HEK293 (cell line): ENCODE measurements at regions not wholly inside any gene's neighbourhood (a gene's known extent, or its start where the extent isn't known, plus 50 kb on each side); places are given as distances from the start of the nearest gene placed in this dataset.

Source experiments
- CTCF ChIA-PET: fragments of 350-600 bp; formaldehyde crosslinking; extraction: SDS; loops from one replicate; lab custom pipeline; 2021; ENCODE audit warnings: antibody characterized with exemption; lab: Yijun Ruan, JAX
- POLR2A ChIA-PET: fragments of 300-600 bp; formaldehyde crosslinking; extraction: SDS; loops from one replicate; lab custom pipeline; 2020; ENCODE audit warnings: antibody characterized with exemption, inconsistent platforms; lab: Yijun Ruan, JAX
- H3K27ac ChIP-seq: fragments of 200-500 bp; sonication (Bioruptor generic); 2 replicates; pipeline ENCODE4 v1.5.1; 2014; ENCODE audit warnings: low read depth, low read length, control low read depth, inconsistent platforms; ENCODE audit errors: extremely low read depth
- H3K36me3 ChIP-seq, 2 experiments: fragments of 200-500 bp in 1 of 2; sonication (Bioruptor generic) in 1 of 2; 1 replicate in 1 of 2; 2 replicates in 1 of 2; pipeline ENCODE4 v1.5.1; 2014 to 2017; ENCODE audit warnings: inconsistent platforms in 2 of 2, low read length in 2 of 2; ENCODE audit not compliant: control insufficient read depth in 2 of 2, insufficient read depth in 1 of 2
- H3K4me1 ChIP-seq: fragments of 200-500 bp; sonication (Bioruptor generic); 2 replicates; pipeline ENCODE4 v1.5.1; 2014; ENCODE audit warnings: mild to moderate bottlenecking, low read length, inconsistent platforms; ENCODE audit not compliant: control insufficient read depth, insufficient read depth
- H3K4me3 ChIP-seq: 2 replicates; pipeline ENCODE4 v1.5.1; 2011; ENCODE audit warnings: low read depth, mild to moderate bottlenecking, control low read depth, low read length, moderate library complexity
- H3K9me3 ChIP-seq: fragments of 200-500 bp; sonication (Bioruptor generic); 2 replicates; pipeline ENCODE4 v1.5.1; 2014; ENCODE audit warnings: low read depth, low read length, inconsistent platforms; ENCODE audit not compliant: control insufficient read depth, insufficient read depth
- ZBTB1 ChIP-seq: fragments of 450-650 bp; formaldehyde crosslinking; IDR thresholded peaks from 2 replicates; pipeline ENCODE4 v1.5.1; 2016; ENCODE audit warnings: missing biosample characterization, missing genetic modification characterization
- ZEB2 ChIP-seq: fragments of 450-650 bp; formaldehyde crosslinking; IDR thresholded peaks from 2 replicates; pipeline ENCODE4 v1.5.1; 2016; ENCODE audit warnings: missing biosample characterization, missing genetic modification characterization
- ZNF114 ChIP-seq: fragments of 450-650 bp; formaldehyde crosslinking; IDR thresholded peaks from 2 replicates; pipeline ENCODE4 v1.5.0; 2017; ENCODE audit warnings: missing biosample characterization, missing genetic modification characterization
- ZNF121 ChIP-seq: fragments of 450-650 bp; formaldehyde crosslinking; IDR thresholded peaks from 2 replicates; pipeline ENCODE4 v1.5.1; 2016; ENCODE audit warnings: missing biosample characterization, missing genetic modification characterization
- ZNF140 ChIP-seq: fragments of 450-650 bp; formaldehyde crosslinking; IDR thresholded peaks from 2 replicates; pipeline ENCODE4 v1.5.1; 2016; ENCODE audit warnings: missing biosample characterization, missing genetic modification characterization
- ZNF211 ChIP-seq: fragments of 450-650 bp; formaldehyde crosslinking; IDR thresholded peaks from 2 replicates; pipeline ENCODE4 v1.5.1; 2016; ENCODE audit warnings: low read depth, missing biosample characterization, missing genetic modification characterization
- ZNF223 ChIP-seq: fragments of 450-650 bp; formaldehyde crosslinking; IDR thresholded peaks from 2 replicates; pipeline ENCODE4 v1.5.1; 2016; ENCODE audit warnings: missing biosample characterization, missing genetic modification characterization
- ZNF292 ChIP-seq: fragments of 450-650 bp; formaldehyde crosslinking; IDR thresholded peaks from 2 replicates; pipeline ENCODE4 v1.5.1; 2016; ENCODE audit warnings: low read depth, missing biosample characterization, missing genetic modification characterization, borderline replicate concordance
- ZNF394 ChIP-seq: fragments of 450-650 bp; formaldehyde crosslinking; IDR thresholded peaks from 2 replicates; pipeline ENCODE4 v1.5.1; 2016; ENCODE audit warnings: missing biosample characterization, missing genetic modification characterization, mild to moderate bottlenecking, moderate library complexity, borderline replicate concordance
- ZNF423 ChIP-seq: fragments of 450-650 bp; formaldehyde crosslinking; IDR thresholded peaks from 2 replicates; pipeline ENCODE4 v1.5.1; 2016; ENCODE audit warnings: missing biosample characterization, missing genetic modification characterization
- ZNF529 ChIP-seq: fragments of 450-650 bp; formaldehyde crosslinking; IDR thresholded peaks from 2 replicates; pipeline ENCODE4 v1.5.1; 2017; ENCODE audit warnings: missing genetic modification characterization, missing biosample characterization; ENCODE audit not compliant: insufficient replicate concordance
- ZNF621 ChIP-seq: fragments of 450-650 bp; formaldehyde crosslinking; IDR thresholded peaks from 2 replicates; pipeline ENCODE4 v1.5.1; 2017; ENCODE audit warnings: missing biosample characterization, missing genetic modification characterization
- ZNF664 ChIP-seq: fragments of 450-650 bp; formaldehyde crosslinking; IDR thresholded peaks from 2 replicates; pipeline ENCODE4 v1.5.1; 2016; ENCODE audit warnings: missing biosample characterization, missing genetic modification characterization
- ZNF707 ChIP-seq: fragments of 450-650 bp; formaldehyde crosslinking; IDR thresholded peaks from 2 replicates; pipeline ENCODE4 v1.5.1; 2016; ENCODE audit warnings: missing biosample characterization, missing genetic modification characterization
- ZNF777 ChIP-seq: fragments of 450-650 bp; formaldehyde crosslinking; IDR thresholded peaks from 2 replicates; pipeline ENCODE4 v1.5.1; 2017; ENCODE audit warnings: missing biosample characterization, missing genetic modification characterization, borderline replicate concordance
- TF ChIP-seq, protein P1 (sequence below): fragments of 450-650 bp; formaldehyde crosslinking; IDR thresholded peaks from 2 replicates; pipeline ENCODE4 v1.5.1; 2016; ENCODE audit warnings: missing biosample characterization, missing genetic modification characterization
- TF ChIP-seq, protein P2 (sequence below): fragments of 450-650 bp; formaldehyde crosslinking; IDR thresholded peaks from 2 replicates; pipeline ENCODE4 v1.5.1; 2017; ENCODE audit warnings: missing biosample characterization, missing genetic modification characterization
- TF ChIP-seq, protein P3 (sequence below): fragments of 450-650 bp; formaldehyde crosslinking; conservative IDR thresholded peaks from 2 replicates; pipeline ENCODE4 v1.5.1; 2016; ENCODE audit warnings: low read depth, missing biosample characterization, missing genetic modification characterization
- TF ChIP-seq, protein P4 (sequence below): fragments of 450-650 bp; formaldehyde crosslinking; IDR thresholded peaks from 2 replicates; pipeline ENCODE4 v1.5.1; 2016; ENCODE audit warnings: missing biosample characterization, missing genetic modification characterization, borderline replicate concordance
- TF ChIP-seq, protein P5 (sequence below): fragments of 450-650 bp; formaldehyde crosslinking; IDR thresholded peaks from 2 replicates; pipeline ENCODE4 v1.5.1; 2016; ENCODE audit warnings: missing biosample characterization, missing genetic modification characterization

DNA sequence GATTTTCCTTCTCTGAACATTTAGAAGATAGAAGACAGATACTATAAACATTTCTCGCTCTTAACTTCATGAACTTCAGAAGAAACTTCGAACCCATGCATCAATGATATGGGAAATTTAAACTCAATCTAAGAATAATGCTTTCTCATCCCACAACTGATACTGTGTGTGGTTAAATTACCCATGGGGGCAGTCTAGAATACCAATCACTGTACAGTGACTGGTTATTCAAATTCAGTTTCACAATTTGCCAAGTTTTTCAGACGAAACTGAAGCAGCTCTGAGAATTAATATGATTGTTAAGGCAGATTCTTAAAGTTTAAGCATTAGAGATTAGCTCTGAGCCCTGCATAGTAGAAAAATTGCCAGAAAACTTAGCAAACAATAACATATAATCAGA lies 431.0 kb downstream of the SH3GL2 start (continued):
- TF ChIP-seq, protein P1, sequence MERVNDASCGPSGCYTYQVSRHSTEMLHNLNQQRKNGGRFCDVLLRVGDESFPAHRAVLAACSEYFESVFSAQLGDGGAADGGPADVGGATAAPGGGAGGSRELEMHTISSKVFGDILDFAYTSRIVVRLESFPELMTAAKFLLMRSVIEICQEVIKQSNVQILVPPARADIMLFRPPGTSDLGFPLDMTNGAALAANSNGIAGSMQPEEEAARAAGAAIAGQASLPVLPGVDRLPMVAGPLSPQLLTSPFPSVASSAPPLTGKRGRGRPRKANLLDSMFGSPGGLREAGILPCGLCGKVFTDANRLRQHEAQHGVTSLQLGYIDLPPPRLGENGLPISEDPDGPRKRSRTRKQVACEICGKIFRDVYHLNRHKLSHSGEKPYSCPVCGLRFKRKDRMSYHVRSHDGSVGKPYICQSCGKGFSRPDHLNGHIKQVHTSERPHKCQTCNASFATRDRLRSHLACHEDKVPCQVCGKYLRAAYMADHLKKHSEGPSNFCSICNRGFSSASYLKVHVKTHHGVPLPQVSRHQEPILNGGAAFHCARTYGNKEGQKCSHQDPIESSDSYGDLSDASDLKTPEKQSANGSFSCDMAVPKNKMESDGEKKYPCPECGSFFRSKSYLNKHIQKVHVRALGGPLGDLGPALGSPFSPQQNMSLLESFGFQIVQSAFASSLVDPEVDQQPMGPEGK (tag by site-specific recombination) = no peak
- TF ChIP-seq ZNF211 (tag by site-specific recombination) = no peak
- no peak for TF ChIP-seq ZBTB1 (tag by site-specific recombination)

GRCh38 chr9:18010492-18010891 lies 431.6 kb downstream of the SH3GL2 start:
- no peak for TF ChIP-seq ZEB2 (tag by site-specific recombination)
- TF ChIP-seq ZNF707 (tag by site-specific recombination) = no peak
- no peak for TF ChIP-seq ZNF223 (tag by site-specific recombination)
- TF ChIP-seq ZNF121 = no peak
- TF ChIP-seq ZNF140 = no peak
- TF ChIP-seq ZNF529 (tag by site-specific recombination) = no peak
- TF ChIP-seq, protein P2, sequence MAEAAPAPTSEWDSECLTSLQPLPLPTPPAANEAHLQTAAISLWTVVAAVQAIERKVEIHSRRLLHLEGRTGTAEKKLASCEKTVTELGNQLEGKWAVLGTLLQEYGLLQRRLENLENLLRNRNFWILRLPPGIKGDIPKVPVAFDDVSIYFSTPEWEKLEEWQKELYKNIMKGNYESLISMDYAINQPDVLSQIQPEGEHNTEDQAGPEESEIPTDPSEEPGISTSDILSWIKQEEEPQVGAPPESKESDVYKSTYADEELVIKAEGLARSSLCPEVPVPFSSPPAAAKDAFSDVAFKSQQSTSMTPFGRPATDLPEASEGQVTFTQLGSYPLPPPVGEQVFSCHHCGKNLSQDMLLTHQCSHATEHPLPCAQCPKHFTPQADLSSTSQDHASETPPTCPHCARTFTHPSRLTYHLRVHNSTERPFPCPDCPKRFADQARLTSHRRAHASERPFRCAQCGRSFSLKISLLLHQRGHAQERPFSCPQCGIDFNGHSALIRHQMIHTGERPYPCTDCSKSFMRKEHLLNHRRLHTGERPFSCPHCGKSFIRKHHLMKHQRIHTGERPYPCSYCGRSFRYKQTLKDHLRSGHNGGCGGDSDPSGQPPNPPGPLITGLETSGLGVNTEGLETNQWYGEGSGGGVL = no peak
- TF ChIP-seq, protein P3, sequence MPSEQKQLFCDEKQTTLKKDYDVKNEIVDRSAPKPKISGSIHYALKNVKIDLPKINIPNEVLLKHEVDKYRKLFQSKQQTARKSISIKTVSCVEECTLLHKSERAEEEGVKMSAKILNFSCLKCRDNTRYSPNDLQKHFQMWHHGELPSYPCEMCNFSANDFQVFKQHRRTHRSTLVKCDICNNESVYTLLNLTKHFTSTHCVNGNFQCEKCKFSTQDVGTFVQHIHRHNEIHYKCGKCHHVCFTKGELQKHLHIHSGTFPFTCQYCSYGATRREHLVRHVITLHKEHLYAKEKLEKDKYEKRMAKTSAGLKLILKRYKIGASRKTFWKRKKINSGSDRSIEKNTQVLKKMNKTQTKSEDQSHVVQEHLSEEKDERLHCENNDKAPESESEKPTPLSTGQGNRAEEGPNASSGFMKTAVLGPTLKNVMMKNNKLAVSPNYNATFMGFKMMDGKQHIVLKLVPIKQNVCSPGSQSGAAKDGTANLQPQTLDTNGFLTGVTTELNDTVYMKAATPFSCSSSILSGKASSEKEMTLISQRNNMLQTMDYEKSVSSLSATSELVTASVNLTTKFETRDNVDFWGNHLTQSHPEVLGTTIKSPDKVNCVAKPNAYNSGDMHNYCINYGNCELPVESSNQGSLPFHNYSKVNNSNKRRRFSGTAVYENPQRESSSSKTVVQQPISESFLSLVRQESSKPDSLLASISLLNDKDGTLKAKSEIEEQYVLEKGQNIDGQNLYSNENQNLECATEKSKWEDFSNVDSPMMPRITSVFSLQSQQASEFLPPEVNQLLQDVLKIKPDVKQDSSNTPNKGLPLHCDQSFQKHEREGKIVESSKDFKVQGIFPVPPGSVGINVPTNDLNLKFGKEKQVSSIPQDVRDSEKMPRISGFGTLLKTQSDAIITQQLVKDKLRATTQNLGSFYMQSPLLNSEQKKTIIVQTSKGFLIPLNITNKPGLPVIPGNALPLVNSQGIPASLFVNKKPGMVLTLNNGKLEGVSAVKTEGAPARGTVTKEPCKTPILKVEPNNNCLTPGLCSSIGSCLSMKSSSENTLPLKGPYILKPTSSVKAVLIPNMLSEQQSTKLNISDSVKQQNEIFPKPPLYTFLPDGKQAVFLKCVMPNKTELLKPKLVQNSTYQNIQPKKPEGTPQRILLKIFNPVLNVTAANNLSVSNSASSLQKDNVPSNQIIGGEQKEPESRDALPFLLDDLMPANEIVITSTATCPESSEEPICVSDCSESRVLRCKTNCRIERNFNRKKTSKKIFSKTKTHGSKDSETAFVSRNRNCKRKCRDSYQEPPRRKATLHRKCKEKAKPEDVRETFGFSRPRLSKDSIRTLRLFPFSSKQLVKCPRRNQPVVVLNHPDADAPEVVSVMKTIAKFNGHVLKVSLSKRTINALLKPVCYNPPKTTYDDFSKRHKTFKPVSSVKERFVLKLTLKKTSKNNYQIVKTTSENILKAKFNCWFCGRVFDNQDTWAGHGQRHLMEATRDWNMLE (tag by site-specific recombination) = no peak
- TF ChIP-seq, protein P4, sequence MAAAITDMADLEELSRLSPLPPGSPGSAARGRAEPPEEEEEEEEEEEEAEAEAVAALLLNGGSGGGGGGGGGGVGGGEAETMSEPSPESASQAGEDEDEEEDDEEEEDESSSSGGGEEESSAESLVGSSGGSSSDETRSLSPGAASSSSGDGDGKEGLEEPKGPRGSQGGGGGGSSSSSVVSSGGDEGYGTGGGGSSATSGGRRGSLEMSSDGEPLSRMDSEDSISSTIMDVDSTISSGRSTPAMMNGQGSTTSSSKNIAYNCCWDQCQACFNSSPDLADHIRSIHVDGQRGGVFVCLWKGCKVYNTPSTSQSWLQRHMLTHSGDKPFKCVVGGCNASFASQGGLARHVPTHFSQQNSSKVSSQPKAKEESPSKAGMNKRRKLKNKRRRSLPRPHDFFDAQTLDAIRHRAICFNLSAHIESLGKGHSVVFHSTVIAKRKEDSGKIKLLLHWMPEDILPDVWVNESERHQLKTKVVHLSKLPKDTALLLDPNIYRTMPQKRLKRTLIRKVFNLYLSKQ (tag by site-specific recombination) = no peak
- no peak for TF ChIP-seq ZNF423 (tag by site-specific recombination)
- TF ChIP-seq, protein P5, sequence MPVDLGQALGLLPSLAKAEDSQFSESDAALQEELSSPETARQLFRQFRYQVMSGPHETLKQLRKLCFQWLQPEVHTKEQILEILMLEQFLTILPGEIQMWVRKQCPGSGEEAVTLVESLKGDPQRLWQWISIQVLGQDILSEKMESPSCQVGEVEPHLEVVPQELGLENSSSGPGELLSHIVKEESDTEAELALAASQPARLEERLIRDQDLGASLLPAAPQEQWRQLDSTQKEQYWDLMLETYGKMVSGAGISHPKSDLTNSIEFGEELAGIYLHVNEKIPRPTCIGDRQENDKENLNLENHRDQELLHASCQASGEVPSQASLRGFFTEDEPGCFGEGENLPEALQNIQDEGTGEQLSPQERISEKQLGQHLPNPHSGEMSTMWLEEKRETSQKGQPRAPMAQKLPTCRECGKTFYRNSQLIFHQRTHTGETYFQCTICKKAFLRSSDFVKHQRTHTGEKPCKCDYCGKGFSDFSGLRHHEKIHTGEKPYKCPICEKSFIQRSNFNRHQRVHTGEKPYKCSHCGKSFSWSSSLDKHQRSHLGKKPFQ = no peak
- no peak for TF ChIP-seq ZNF394 (tag by site-specific recombination)
- TF ChIP-seq ZNF664 = no peak
- TF ChIP-seq ZNF114 = no peak
- TF ChIP-seq ZNF621 = no peak
- TF ChIP-seq ZNF292 (tag by site-specific recombination) = no peak
- no peak for TF ChIP-seq ZNF777 (tag by site-specific recombination)
- ChIA-PET CTCF (no interaction called here), POLR2A (no interaction called here)
- no peaks in the 10 kb centered on the region for H3K36me3 ChIP-seq
- no peak overlapping the region for H3K4me3 ChIP-seq
- H3K27ac ChIP-seq = no peak overlapping the region
- no peaks in the 10 kb centered on the region for H3K4me1 ChIP-seq
- no peaks in the 10 kb centered on the region for H3K9me3 ChIP-seq
